PFSK-1 (cell line): ENCODE measurements at regions not wholly inside any gene's neighbourhood (a gene's known extent, or its start where the extent isn't known, plus 50 kb on each side); places are given as distances from the start of the nearest gene placed in this dataset.

Experiments used
- FOXP2 ChIP-seq: optimal IDR thresholded peaks from 2 replicates; pipeline ENCODE3; 2011; ENCODE audit warnings: borderline replicate concordance, control low read depth, inconsistent platforms; ENCODE audit not compliant: insufficient read depth; ENCODE audit errors: extremely low read length, extremely low read depth
- POLR2AphosphoS5 ChIP-seq: IDR thresholded peaks from 2 replicates; pipeline ENCODE4 v1.6.1; 2012; ENCODE audit warnings: low read depth, mild to moderate bottlenecking, control low read depth, low read length, moderate library complexity
- REST ChIP-seq, 2 experiments: IDR thresholded peaks; 2 replicates each; pipeline versions ENCODE4 v1.6.1 to v1.8.0; 2011 to 2012; ENCODE audit warnings: low read depth in 2 of 2, low read length in 2 of 2, control low read depth in 1 of 2, inconsistent platforms in 1 of 2, mild to moderate bottlenecking in 1 of 2, moderate library complexity in 1 of 2; ENCODE audit not compliant: insufficient read depth in 1 of 2
- SIN3A ChIP-seq: IDR thresholded peaks from 2 replicates; pipeline ENCODE4 v1.6.1; 2012; ENCODE audit warnings: mild to moderate bottlenecking, low read length, moderate library complexity, borderline replicate concordance; ENCODE audit not compliant: insufficient read depth
- TAF1 ChIP-seq: IDR thresholded peaks from 2 replicates; pipeline ENCODE4 v1.6.1; 2012; ENCODE audit warnings: low read length, control low read depth, borderline replicate concordance; ENCODE audit not compliant: insufficient read depth

- TF ChIP-seq POLR2AphosphoS5 (no peak), SIN3A (no peak), TAF1 (no peak), FOXP2 (no peak), REST (IDR thresholded peaks at IDR 0.05; ENCODE audit: insufficient read depth in 1 of 2, low read depth in 2 of 2, low read length in 2 of 2) (no peak)
Observed at GRCh38 chr11:116107229-116107628, 603.0 kb upstream of the CADM1 start.

GRCh38 chr11:116104498-116105174, 600.4 kb upstream of the CADM1 start:
- TF ChIP-seq TAF1 (no peak), FOXP2 (no peak), POLR2AphosphoS5 (no peak), REST (IDR thresholded peaks at IDR 0.05; ENCODE audit: insufficient read depth in 1 of 2, low read depth in 2 of 2, low read length in 2 of 2) (no peak), SIN3A (no peak)

- no peak for TF ChIP-seq FOXP2
- no peak for TF ChIP-seq REST (IDR thresholded peaks at IDR 0.05; ENCODE audit: insufficient read depth in 1 of 2, low read depth in 2 of 2, low read length in 2 of 2)
- TF ChIP-seq SIN3A, result no peak
- TF ChIP-seq TAF1, result no peak
- TF ChIP-seq POLR2AphosphoS5, result no peak
Observed at GRCh38 chr11:116101902-116102301, 597.7 kb upstream of the CADM1 start.

- TF ChIP-seq FOXP2 (no peak), REST (IDR thresholded peaks at IDR 0.05; ENCODE audit: insufficient read depth in 1 of 2, low read depth in 2 of 2, low read length in 2 of 2) (no peak), TAF1 (no peak), POLR2AphosphoS5 (no peak), SIN3A (no peak)
Observed at GRCh38 chr11:116100016-116100415, 595.8 kb upstream of the CADM1 start.

GRCh38 chr11:116099541-116099940, 595.3 kb upstream of the CADM1 start:
- TF ChIP-seq REST (IDR thresholded peaks at IDR 0.05; ENCODE audit: insufficient read depth in 1 of 2, low read depth in 2 of 2, low read length in 2 of 2), result no peak
- TF ChIP-seq SIN3A, result no peak
- no peak for TF ChIP-seq FOXP2
- no peak for TF ChIP-seq POLR2AphosphoS5
- TF ChIP-seq TAF1, result no peak
